Spleen (tissue), 3 donors: ENCODE measurements at regions not wholly inside any gene's neighbourhood (a gene's known extent, or its start where the extent isn't known, plus 50 kb on each side); places are given as distances from the start of the nearest gene placed in this dataset.

Experiments used
- POLR2A ChIP-seq, 3 donors: fragments of 450-650 bp; IDR thresholded peaks; one replicate each; pipeline ENCODE4 v1.5.1; 2017; ENCODE audit warnings: antibody characterized with exemption in 3 of 3, mild to moderate bottlenecking in 1 of 3
- POLR2AphosphoS5 ChIP-seq, 3 donors: sonication (generic); formaldehyde crosslinking; IDR thresholded peaks; one replicate each; pipeline ENCODE4 v1.5.1; 2017; ENCODE audit warnings: antibody characterized with exemption in 3 of 3

DNA sequence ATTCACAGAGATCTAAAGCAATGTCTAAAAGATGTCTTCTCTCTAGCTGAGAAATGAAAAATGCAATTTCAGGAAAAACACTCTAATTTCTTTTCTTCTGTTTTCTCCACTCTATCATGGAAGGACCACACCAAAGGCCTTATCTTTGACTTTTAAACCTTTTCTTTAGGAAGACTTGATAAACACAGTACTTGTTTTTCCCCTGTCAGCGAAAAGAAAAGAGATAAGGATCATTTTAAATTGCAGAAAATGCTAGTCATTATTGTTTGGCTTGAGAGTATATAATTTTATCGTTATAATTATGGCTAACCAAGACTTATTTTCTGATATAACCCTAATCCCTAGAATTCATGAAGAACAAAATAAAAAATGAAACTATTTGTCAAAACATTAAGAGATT is 462.4 kb upstream of the API5 start:
- TF ChIP-seq POLR2AphosphoS5 (IDR thresholded peaks at IDR 0.05), result no peak
- no peak for TF ChIP-seq POLR2A (IDR thresholded peaks at IDR 0.05)
